ENCODE measurements at regions not wholly inside any gene's neighbourhood (a gene's known extent, or its start where the extent isn't known, plus 50 kb on each side); places are given as distances from the start of the nearest gene placed in this dataset.

DNA sequence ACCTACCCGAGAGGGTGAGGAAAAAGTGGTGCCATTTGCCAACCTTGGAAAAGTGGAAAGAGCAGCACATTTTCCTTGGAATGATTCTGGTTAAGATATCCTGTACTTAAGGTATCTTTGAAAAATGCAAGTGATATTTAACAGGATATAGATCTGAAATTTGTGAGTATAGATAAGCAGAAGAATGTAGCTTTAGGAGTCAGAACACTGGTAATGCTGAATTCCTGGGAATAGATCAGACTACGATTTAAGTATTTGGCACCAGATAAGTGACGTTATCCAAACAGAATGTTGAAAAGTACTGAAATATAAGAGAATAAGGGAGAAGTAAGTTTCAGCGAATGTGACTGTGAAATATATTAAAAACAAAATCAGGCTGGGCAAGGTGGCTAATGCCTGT, 210.1 kb downstream of the PCDH7 start:
- TF ChIP-seq ZFX (IDR thresholded peaks at IDR 0.05) (no peak), ELF1 (IDR thresholded peaks at IDR 0.05; ENCODE audit: borderline replicate concordance, low read depth) (no peak), EGR1 (IDR thresholded peaks at IDR 0.05; ENCODE audit: low read depth) (no peak), CEBPB (IDR thresholded peaks at IDR 0.05; ENCODE audit: low read depth) (no peak), EZH2 (IDR thresholded peaks at IDR 0.05) (no peak), JUND (IDR thresholded peaks at IDR 0.05) (no peak), SIN3A (IDR thresholded peaks at IDR 0.05; ENCODE audit: low read depth) (no peak), ZNF274 (IDR thresholded peaks at IDR 0.05; ENCODE audit: low read depth, low read length) (no peak), MAX (IDR thresholded peaks at IDR 0.05) (no peak), POLR2AphosphoS5 (IDR thresholded peaks at IDR 0.05; ENCODE audit: low read depth, low read length) (no peak), SP1 (IDR thresholded peaks at IDR 0.05; ENCODE audit: low read depth) (no peak), RAD21 (IDR thresholded peaks at IDR 0.05; ENCODE audit: low read depth) (no peak), TCF7L2 (IDR thresholded peaks at IDR 0.05; ENCODE audit: borderline replicate concordance, extremely low read depth, insufficient read depth, insufficient read length) (no peak), YY1 (IDR thresholded peaks at IDR 0.05; ENCODE audit: extremely low read depth, insufficient replicate concordance, low read depth, low read length) (no peak)
- TF ChIP-seq, protein P1, sequence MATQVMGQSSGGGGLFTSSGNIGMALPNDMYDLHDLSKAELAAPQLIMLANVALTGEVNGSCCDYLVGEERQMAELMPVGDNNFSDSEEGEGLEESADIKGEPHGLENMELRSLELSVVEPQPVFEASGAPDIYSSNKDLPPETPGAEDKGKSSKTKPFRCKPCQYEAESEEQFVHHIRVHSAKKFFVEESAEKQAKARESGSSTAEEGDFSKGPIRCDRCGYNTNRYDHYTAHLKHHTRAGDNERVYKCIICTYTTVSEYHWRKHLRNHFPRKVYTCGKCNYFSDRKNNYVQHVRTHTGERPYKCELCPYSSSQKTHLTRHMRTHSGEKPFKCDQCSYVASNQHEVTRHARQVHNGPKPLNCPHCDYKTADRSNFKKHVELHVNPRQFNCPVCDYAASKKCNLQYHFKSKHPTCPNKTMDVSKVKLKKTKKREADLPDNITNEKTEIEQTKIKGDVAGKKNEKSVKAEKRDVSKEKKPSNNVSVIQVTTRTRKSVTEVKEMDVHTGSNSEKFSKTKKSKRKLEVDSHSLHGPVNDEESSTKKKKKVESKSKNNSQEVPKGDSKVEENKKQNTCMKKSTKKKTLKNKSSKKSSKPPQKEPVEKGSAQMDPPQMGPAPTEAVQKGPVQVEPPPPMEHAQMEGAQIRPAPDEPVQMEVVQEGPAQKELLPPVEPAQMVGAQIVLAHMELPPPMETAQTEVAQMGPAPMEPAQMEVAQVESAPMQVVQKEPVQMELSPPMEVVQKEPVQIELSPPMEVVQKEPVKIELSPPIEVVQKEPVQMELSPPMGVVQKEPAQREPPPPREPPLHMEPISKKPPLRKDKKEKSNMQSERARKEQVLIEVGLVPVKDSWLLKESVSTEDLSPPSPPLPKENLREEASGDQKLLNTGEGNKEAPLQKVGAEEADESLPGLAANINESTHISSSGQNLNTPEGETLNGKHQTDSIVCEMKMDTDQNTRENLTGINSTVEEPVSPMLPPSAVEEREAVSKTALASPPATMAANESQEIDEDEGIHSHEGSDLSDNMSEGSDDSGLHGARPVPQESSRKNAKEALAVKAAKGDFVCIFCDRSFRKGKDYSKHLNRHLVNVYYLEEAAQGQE (IDR thresholded peaks at IDR 0.05; ENCODE audit: low read depth), result no peak
- Histone ChIP-seq H3K27me3 (ENCODE audit: insufficient read depth, low read length) (no peaks in the 10 kb centered on the region), H3K9ac (ENCODE audit: low read length) (no peak overlapping the region), H3K9me3 (ENCODE audit: control insufficient read depth in 1 of 2, insufficient read depth in 1 of 2, low read depth in 1 of 2, low read length in 2 of 2) (no peaks in the 10 kb centered on the region; a peak in 1 of 4 replicates), H2AFZ (ENCODE audit: low read depth, low read length, poor library complexity, severe bottlenecking) (no peak overlapping the region), H3K9me2 (ENCODE audit: insufficient read depth) (no peaks in the 10 kb centered on the region), H3K4me3 (replicated peaks in 1 of 2; ENCODE audit: low read depth in 1 of 2, low read length in 2 of 2) (no peak overlapping the region), H3K27ac (ENCODE audit: low read depth, low read length) (peak overlapping the region; percentile 66), H3K79me2 (ENCODE audit: insufficient read depth, low read length) (peaks cover 65% of the 10 kb centered on the region), H4K20me1 (ENCODE audit: insufficient read depth) (no peaks in the 10 kb centered on the region), H3K36me3 (ENCODE audit: control insufficient read depth in 1 of 2, insufficient read depth in 2 of 2, low read length in 2 of 2) (peaks cover 0 to 7% of the 10 kb centered on the region in 2 experiments; a peak in 1 of 4 replicates), H3K4me2 (ENCODE audit: low read length) (no peak overlapping the region), H3K4me1 (ENCODE audit: control insufficient read depth in 1 of 2, insufficient read depth in 2 of 2, low read length in 2 of 2) (peaks cover 40 to 57% of the 10 kb centered on the region in 2 experiments)
- CTCF ChIA-PET, result no interaction called here
- POLR2A ChIA-PET, result no interaction called here
- TSS peak; percentile 2 for BruUV-seq (replicated peaks)
- ATAC-seq, result no peak
- DNase-seq (ENCODE audit: low read depth, low spot score), result no peak
- RAD21 ChIA-PET (ENCODE audit: low non-redundant PET in 1 of 2, low total read pairs in 2 of 2, uncharacterized antibody in 2 of 2, unreplicated experiment in 2 of 2), result no interaction called here
- intact Hi-C loops (cut with micrococcal nuclease), result no loop called here

All from HCT116 (cell line).